ENCODE measurements at regions not wholly inside any gene's neighbourhood (a gene's known extent, or its start where the extent isn't known, plus 50 kb on each side); places are given as distances from the start of the nearest gene placed in this dataset.

- Histone ChIP-seq H2BK15ac (ENCODE audit: low read length) (no peak overlapping the region), H3K14ac (ENCODE audit: insufficient read length) (no peak overlapping the region), H3K23me2 (ENCODE audit: low read depth, low read length) (no peaks in the 10 kb centered on the region; the same call in 1 of the 2 replicates), H4K8ac (ENCODE audit: extremely low read depth, insufficient read depth, low read length) (no peak overlapping the region), H3K27me3 (replicated peaks in 1 of 4; ENCODE audit: control insufficient read depth in 3 of 4, extremely low read depth in 1 of 4, insufficient read depth in 3 of 4, low read length in 3 of 4) (no peaks in the 10 kb centered on the region), H2BK20ac (ENCODE audit: low read length) (no peak overlapping the region), H2BK5ac (ENCODE audit: low read depth, low read length) (no peak overlapping the region), H3K23ac (ENCODE audit: insufficient read length) (no peak overlapping the region), H3K79me1 (ENCODE audit: low read depth, low read length) (no peaks in the 10 kb centered on the region), H3K27ac (ENCODE audit: low read depth, low read length) (no peak overlapping the region), H3K9me3 (ENCODE audit: insufficient read depth in 2 of 2, low read depth in 1 of 2, low read length in 1 of 2) (no peaks in the 10 kb centered on the region), H3K4me2 (ENCODE audit: insufficient read depth in 1 of 2, low read depth in 2 of 2, low read length in 2 of 2) (no peak overlapping the region), H3K4me3 (ENCODE audit: extremely low read depth in 1 of 4, insufficient read depth in 2 of 4, low read depth in 3 of 4, low read length in 4 of 4) (no peak overlapping the region), H4K5ac (ENCODE audit: insufficient read length, low read depth, low read length) (no peak overlapping the region), H2AFZ (ENCODE audit: low read length) (no peak overlapping the region; the same call in 1 of the 2 replicates), H3K36me3 (ENCODE audit: control insufficient read depth in 2 of 4, insufficient read depth in 4 of 4, low read length in 3 of 4) (no peaks in the 10 kb centered on the region; a peak in 1 of 8 replicates), H3K4ac (replicated peaks; ENCODE audit: insufficient read length, low read depth, low read length) (no peak overlapping the region), H3K9ac (replicated peaks in 1 of 4; ENCODE audit: extremely low read depth in 1 of 4, low read depth in 3 of 4, low read length in 3 of 4) (no peak overlapping the region), H3K4me1 (replicated peaks in 1 of 4; ENCODE audit: control insufficient read depth in 3 of 4, insufficient read depth in 4 of 4, low read length in 3 of 4) (peaks cover 0 to 3% (median 1%) of the 10 kb centered on the region in 4 experiments; a peak in 2 of 7 replicates), H3K18ac (ENCODE audit: extremely low read depth, low read length) (no peak overlapping the region), H4K91ac (replicated peaks; ENCODE audit: insufficient read length, low read length) (no peak overlapping the region), H3K79me2 (ENCODE audit: control insufficient read depth in 1 of 2, insufficient read depth in 2 of 2, low read length in 2 of 2) (no peaks in the 10 kb centered on the region), H3K56ac (replicated peaks; ENCODE audit: insufficient read length, low read depth, low read length) (no peak overlapping the region), H4K20me1 (replicated peaks in 1 of 2; ENCODE audit: control insufficient read depth in 1 of 2, insufficient read depth in 2 of 2, low read length in 2 of 2) (no peaks in the 10 kb centered on the region), H2BK12ac (ENCODE audit: low read depth, low read length) (no peak overlapping the region), H2AK5ac (ENCODE audit: low read depth, low read length) (no peak overlapping the region), H2BK120ac (replicated peaks; ENCODE audit: low read depth, low read length) (no peak overlapping the region)
- ChIA-PET POLR2A (ENCODE audit: partially characterized antibody) (no interaction called here), CTCF (ENCODE audit: partially characterized antibody) (interaction anchor here (0.8 to 7.9 kb wide), 12 partner anchors 8 to 950 kb away, joined by 3 to 103 read pairs (median 3); partner anchors contain the start of gene EDN1)
- WGBS, 2 experiments (ENCODE audit: extremely low coverage in 1 of 2, insufficient coverage in 1 of 2, insufficient read length in 1 of 2, insufficient replicate concordance in 2 of 2, low coverage in 1 of 2, low lambda C conversion rate in 2 of 2, missing lambda C conversion rate in 1 of 2): 97% methylated on average over 3 of the region's 3 CpGs; no CpG with 5 or more reads in 1 of the 2 experiments
- DNase-seq (ENCODE audit: low read depth in 1 of 2, low spot score in 2 of 2) (no peak), FAIRE-seq (no peak)
- TF ChIP-seq CTBP2 (IDR thresholded peaks at IDR 0.05; ENCODE audit: borderline replicate concordance, insufficient read depth, insufficient read length, low read length) (no peak), POLR2AphosphoS5 (IDR thresholded peaks at IDR 0.05; ENCODE audit: low read depth, low read length) (no peak), RBBP5 (IDR thresholded peaks at IDR 0.05; ENCODE audit: borderline replicate concordance, low read depth, low read length) (no peak), JUND (IDR thresholded peaks at IDR 0.05; ENCODE audit: low read length) (no peak), FOSL1 (IDR thresholded peaks at IDR 0.05; ENCODE audit: insufficient read depth, low read depth, low read length) (no peak), RNF2 (IDR thresholded peaks at IDR 0.05; ENCODE audit: borderline replicate concordance, low read depth, low read length, missing control alignments, poor library complexity, severe bottlenecking) (no peak), BACH1 (IDR thresholded peaks at IDR 0.05; ENCODE audit: low read length) (no peak), ATF2 (IDR thresholded peaks at IDR 0.05; ENCODE audit: low read length) (no peak)
- TF ChIP-seq, protein P1, sequence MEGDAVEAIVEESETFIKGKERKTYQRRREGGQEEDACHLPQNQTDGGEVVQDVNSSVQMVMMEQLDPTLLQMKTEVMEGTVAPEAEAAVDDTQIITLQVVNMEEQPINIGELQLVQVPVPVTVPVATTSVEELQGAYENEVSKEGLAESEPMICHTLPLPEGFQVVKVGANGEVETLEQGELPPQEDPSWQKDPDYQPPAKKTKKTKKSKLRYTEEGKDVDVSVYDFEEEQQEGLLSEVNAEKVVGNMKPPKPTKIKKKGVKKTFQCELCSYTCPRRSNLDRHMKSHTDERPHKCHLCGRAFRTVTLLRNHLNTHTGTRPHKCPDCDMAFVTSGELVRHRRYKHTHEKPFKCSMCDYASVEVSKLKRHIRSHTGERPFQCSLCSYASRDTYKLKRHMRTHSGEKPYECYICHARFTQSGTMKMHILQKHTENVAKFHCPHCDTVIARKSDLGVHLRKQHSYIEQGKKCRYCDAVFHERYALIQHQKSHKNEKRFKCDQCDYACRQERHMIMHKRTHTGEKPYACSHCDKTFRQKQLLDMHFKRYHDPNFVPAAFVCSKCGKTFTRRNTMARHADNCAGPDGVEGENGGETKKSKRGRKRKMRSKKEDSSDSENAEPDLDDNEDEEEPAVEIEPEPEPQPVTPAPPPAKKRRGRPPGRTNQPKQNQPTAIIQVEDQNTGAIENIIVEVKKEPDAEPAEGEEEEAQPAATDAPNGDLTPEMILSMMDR (IDR thresholded peaks at IDR 0.05; ENCODE audit: control extremely low read depth in 1 of 3, insufficient read depth in 1 of 3, low read depth in 1 of 3, low read length in 3 of 3): no peak
These were observed 114.7 kb upstream of the PHACTR1 start for GRCh38 chr6:12601881-12602280.

All from H1 (cell line).